Activated CD8-positive, alpha-beta memory T cell treated with anti-CD3 and anti-CD28 coated beads, Interleukin-2, amount 50 U/mL, for 4 hours (primary cell): ENCODE measurements at regions not wholly inside any gene's neighbourhood (a gene's known extent, or its start where the extent isn't known, plus 50 kb on each side); places are given as distances from the start of the nearest gene placed in this dataset.

Experiments
- DNase-seq: peaks from one replicate; pipeline ENCODE4 v3.0.0-alpha.2; 2020

DNA sequence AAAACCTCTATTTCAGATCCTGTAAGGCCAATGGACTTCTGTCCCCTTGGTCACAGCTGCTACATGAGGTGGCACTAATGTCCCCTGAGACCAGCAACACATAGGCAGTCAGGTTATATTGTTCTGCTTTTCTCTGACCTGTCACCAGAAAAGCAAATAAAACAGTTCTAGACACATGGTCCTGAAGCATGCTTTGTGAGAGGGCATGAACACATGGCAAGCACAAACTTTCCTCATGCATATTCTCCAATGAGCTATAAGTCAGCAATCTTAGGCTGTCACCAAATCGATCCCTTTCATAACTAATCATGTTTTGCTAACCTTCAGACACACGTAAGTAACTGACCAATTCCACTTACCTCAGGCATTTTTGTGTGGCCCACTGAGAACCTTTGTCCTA is 225.4 kb upstream of the ZC3H12C start:
- DNase-seq = no peak

DNA sequence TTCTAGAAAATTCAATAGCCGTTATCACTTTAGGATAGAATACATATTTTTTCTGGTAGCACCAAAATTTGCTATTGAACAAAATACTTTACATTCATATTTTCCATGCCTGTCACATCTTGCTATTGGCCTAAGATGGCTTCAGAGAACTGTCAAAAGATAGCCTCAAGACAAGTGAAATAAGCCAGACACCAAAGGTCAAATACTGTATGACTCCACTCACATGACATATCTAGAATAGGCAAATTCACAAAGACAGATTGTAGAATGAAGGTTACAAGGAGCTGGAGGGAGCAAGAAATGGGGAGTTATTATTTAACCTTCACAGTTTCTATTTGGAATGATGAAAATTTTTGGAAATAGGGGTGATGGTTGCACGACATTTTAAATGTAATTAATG is 223.7 kb upstream of the ZC3H12C start:
- no peak for DNase-seq

DNA sequence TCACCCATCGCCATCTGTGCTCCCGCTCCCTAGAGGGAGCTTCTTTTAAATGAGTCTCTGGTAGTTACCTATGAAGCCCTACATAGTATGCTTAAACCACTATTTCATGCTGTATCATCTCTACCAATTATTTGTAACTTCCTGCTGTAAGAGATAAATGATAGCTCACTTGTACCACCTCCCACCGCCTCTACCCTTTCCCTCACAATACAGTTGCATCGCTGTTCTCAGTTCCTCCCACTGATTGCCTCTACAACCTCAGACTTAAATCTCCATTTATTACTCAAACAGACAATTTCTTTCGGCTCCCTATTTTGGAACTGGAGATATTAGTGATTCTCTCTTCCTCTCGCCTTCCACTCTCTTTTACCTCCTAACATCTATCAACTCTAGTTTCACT is 222.9 kb upstream of the ZC3H12C start:
- no peak for DNase-seq

DNA sequence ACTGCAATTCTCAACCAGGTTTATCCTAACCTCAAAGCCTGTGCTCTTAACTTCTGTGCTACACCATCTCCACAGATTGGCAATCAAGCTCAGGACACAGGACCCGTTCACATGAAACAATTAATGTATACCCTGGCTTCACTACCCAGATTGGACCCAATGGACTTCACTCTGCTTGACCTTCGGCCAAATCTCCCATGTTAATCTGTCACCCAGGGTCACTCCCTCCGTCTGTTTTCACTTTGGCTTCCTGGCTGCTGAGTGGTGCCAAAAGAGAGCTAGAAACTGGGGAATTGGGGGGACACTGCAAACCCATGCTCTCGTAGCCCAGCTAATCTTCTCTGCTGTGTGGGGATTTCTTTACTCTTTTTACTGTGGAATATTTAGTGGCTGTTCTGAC is 216.1 kb upstream of the ZC3H12C start:
- no peak for DNase-seq

DNA sequence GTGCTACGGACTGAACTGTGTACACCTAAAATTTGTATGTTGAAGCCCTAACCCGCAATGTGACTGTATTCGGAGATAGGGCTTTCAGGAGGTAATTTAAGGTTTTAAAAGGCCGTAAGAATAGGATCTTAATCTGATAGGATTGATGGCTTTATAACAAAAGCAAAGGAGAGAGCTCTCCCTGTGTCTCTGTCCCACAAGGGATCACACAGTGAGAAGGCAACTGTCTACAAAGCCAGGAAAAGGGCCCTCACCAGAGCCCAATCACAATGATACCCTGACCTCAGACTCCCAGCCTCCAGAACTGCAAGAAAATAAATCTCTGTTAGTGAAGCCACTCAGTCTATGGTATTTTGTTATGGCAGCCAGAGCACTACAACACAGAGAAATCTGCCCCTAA is 208.7 kb upstream of the ZC3H12C start:
- DNase-seq = no peak

DNA sequence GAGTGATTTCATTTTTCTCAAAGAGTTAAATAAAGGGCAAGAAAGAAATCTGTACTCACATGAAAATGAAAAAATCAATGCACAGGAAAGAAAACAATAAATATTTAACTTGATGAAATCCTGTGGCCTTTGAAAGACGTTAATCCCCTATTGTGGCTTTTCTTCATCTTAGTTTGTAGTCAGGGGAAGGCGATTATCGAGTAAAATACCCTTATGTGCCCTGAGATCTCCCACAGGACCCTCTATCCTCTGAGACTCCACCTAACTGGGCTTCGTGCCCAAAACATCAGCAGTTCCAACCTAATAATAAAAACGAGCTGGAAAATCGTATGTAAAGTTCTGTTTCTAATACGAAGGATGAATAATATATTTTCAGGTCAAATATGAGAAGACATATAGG is 208.2 kb upstream of the ZC3H12C start:
- DNase-seq = no peak

DNA sequence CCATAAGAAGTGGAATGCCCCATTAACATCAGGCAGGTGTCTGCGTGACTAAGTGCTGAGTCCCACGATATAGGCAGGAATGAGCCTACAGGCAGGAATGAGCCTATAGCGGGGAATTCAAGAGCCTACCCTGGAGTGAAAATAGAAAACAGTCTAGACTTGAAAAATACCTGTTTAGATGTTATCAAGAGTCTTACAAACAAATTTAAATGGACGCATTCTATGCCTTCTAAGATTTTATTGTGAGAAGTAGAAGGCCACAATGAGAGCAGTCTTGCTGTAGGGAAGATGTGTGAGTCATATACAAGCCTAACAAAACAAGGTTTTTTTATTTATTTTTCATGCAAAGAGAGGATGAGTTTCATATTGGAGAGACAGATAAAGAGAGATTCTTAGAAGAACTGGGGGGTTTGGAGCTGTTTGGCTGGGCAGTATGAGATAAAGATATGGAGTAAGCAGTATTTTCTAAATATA is 200.8 kb upstream of the ZC3H12C start:
- DNase-seq = no peak

DNA sequence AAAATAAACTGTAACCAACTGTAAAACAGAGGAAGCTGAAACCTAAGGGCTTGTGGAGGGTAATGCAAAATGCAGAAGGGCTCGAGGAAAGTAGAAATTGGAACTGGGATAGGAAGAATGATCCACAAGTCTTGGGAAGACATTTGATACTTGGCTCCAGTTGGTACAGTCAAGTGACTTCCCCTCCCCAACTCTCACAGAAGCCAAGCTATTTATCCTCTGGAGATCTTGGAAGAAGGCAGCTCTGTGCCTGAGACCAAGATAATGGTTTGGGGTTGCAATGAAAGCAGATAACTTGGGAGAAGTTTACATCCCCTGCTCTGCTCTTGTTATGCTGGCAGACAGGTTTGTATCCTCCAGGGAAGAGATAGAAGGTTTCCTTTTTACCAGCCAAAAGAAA is 198.9 kb upstream of the ZC3H12C start:
- no peak for DNase-seq

DNA sequence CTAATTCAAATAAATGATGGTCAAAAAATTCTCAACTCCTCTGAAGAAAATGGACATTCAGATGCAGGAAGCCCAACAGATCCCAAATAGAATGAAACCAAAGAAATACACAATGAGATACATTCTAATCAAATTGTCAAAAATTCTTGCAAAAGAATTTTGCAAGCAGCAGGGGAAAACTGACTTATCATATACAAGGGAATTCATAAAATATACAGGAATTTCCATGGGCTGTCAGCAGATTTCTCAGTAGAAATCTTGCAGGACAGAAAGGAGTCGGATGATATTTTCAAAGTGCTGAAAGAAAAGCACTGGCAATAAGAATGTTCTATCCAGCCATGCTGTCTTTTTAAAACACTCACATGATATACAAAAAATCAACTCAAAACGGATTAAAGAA is 194.6 kb upstream of the ZC3H12C start:
- DNase-seq = no peak

DNA sequence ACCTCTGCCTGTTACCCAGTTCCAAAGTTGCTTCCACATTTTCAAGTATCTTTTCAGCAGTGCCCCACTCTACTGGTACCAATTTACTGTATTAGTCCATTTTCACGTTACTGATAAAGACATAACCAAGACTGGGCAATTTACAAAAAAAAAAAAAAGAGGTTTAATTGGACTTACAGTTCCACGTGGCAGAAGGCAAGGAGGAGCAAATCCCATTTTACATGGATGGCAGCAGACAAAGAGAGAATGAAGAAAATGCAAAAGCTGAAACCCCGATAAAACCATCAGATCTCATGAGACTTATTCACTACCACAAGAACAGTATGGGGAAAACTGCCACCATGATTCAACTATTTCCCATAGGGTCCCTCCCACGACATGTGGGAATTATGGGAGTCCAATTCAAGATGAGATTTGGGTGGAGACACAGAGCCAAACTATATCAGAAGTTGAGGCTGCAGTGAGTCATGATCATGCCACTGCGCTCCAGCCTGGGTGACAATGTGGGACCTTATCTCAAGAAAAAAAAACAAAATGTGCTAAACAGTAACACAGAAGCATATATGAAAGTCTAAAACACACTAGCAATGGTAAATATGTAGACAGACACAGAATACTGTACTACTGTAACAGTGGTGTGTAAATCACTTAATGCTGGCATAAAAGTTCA is 190.3 kb upstream of the ZC3H12C start:
- DNase-seq = no peak

DNA sequence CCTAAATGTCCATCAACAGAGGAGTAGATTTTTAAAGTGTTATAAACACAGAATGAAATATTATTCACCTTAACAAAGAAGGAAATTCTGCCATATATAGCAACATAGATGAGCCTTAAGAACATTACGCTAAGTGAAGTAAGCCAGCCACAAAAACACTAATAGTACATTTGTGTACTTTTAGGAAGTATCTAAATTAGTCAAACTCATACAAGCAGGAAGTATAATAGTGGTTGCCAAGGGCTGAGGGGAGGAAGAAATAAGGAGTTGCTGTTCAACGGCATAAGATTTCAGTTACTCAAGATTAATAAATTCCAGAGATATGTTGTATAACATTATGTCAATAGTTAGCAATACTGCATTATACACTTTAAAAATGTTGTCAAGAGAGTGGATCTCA is 181.7 kb upstream of the ZC3H12C start:
- DNase-seq = no peak

DNA sequence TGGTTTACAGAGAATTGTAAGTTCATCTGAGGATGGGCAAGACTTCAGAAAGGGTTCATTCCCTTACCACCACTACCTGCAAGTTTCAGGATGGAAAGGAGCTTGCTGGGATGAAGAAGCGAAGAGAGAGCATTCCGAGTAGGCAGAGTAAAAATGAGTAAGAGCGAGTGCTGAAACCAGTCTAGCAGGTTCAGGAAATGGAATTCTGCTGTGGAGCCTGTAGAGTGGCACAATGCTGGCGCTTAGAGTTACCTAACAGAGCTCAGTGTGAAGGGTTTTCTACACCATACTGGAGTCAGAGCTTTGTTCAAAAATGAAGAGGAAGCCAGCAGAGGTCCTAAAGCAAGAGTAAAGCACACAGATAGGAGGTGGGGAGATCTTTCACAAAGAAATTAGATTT is 179.2 kb upstream of the ZC3H12C start:
- DNase-seq = no peak

DNA sequence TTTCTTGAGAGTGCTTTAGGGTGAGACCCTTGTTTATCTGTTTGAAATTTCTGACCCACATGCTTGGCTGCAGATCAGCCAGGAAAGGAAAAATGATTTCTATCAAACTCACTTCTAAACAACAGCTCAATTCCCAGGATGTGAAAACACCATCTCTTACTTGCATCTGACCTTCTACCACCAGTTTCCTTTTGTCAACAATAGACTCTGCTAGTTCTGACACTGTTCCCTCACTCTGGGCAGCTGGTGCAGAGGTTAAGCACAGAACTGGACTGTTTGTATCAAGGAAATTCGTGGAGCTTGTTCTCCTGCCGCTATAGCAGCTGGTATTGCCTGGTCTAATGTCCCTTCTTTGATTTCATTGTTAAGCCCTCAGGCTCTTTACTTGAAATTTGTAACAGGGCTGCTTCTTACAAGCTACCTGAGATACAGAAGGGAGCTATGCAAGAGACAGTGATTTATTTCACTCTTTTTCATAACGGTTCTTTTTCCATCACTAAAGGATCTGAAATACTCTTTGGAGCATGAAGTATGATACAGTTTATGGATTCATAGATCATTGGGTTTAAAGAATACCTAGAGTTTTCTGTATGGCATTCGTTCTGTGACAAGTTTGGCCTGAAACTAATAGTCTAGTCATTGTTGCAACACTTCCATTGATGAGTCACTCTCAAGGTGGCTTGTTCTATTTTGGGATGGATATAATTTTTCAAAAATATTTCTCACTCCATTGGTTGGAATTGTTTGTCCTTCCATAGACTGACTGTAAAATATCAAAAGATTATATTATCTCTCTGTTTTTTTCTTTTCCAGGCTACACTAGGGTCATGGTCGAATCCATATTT is 178.2 kb upstream of the ZC3H12C start:
- DNase-seq = no peak

DNA sequence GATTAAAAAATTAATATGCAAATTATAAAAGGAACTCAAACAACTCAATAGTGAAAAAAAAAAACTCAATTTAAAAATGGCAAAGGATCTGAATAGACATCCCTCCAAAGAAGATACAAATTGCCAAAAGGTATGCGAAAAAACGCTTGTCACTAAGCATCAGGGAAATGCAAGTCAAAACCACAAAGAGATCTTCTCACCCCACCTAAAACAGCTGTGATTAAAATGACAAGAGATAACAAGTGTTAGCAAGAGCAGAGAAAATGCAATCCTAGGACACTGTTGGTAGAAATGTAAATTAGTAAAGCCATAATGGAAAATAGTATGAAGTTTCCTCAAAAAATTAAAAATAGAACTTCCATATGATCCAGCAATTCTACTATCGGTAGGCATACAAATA is 166.3 kb upstream of the ZC3H12C start:
- DNase-seq = no peak

DNA sequence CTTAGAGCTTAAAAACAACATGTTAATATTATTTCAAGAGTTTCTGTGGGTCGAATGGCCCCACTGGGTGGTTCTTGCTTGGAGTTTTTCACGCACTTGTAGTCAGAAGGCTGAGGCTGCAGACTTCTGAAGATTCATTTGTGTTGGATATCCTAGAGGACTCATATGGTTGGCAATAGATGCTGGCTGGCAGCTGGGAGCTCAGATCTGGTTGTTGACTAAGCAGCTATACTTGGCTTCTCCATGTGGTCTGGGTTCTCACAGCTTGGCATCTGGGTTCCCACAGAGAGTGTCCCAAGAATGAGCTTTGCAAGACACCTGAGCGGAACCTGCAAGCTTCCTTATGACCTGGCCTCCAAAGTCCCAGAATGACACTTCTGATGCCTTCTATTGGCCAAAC is 163.9 kb upstream of the ZC3H12C start:
- no peak for DNase-seq

DNA sequence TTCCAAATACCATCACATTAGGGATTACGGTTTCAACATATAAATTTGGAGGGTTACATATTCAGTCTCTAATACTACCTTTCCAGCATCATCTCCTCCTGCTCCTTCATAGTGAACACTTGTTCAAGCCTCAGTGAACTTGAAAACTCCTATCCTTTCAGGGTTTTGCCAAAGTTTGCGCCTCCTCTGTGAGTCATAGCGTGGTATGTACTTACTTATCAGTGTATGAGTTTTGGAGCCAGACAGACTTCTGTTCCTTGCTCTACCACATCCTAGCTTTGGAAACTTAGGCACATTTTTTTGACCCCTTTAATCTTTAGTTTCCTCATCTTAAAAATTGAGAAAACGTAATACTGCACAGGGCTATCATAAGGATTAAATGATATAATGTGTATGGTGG is 160.1 kb upstream of the ZC3H12C start:
- DNase-seq = no peak

DNA sequence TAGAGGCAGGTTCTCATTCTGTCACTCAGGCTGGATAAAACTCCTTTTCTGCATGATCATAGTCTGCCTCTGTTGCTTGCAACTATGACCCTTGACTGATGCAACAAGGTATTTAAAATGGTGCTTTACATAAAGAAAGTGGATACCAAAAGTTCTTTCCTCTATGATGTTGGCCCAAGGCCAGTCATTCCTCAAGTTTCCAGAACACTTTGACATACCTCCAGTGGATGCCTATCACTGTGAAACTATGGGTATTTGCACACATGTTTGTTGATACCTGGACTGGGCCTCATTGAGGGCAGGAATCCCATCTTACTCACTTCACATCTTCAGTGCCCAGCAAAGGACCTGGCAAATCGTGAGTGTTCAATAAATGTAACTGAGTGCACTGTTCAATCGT is 159.0 kb upstream of the ZC3H12C start:
- DNase-seq = no peak

DNA sequence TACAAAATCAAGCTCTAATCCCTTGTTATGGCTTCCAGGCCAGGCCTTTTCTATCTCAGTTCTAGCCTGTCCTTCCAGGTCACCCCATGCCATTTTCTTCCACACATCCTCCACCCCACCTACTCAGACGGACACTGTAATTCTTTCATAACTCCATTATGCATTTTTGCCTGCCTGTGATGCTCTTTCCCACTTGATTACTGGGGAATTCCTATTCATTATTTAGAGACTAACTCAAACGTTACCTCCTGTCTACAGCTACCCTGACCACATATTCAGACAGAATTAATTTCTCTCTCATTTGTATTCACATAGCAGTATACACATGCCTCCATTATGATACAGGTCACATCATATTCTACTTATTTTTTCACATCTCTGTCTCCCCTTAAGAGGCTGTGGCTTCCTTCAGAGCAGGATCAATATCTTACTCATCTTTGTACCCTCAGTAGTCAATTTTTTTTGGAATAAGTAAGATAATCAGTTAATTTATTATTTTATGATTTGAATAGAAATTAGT is 156.5 kb upstream of the ZC3H12C start:
- no peak for DNase-seq

DNA sequence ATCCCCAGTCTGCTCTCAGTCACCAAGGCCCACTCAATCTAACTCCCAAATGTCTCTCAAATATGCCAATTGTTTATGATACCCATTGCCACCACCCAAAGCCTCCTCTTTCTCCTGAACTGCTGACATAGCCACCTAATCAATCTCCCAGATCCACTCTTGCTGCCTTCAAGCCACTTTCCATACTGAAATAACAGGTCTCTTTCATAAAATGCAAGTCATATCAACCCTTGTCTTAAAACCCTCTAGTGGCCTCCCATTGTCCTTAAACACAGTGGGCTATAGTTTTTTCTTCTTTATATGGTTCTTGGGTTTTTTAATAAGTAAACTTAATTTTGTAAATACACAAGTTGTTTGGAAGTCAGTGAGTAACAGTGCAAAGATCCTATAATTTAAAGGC is 155.2 kb upstream of the ZC3H12C start:
- DNase-seq = no peak

DNA sequence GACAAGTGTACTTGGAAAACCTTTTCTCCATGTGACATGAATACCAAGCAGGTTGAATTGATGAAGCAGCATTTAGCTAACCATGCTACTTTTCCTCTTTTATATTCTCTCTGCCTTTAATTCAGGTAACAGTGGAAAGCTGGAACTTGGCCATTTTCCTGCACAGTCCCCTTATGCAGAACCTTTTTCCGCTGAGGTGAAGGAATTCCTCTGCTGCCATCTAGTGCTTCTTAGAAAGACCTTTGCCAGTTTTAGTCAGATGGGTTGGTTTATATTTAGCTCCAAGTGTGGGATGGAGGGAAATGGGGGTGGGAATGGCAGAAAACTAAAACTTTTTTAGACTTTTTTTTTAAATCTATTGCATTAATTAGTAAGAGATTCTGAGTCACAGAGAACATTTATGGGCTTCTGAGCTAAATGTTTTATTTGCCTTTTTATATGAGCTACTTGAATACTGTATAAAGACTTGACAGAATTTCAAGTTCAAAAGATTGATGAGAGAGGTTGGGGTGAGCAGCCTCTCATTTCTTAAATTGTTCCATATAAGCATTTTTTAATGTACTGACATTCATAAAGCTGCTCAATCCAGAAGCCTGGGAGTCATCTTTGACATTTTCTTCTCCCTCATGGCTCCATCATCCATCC is 153.9 kb upstream of the ZC3H12C start:
- DNase-seq = no peak

DNA sequence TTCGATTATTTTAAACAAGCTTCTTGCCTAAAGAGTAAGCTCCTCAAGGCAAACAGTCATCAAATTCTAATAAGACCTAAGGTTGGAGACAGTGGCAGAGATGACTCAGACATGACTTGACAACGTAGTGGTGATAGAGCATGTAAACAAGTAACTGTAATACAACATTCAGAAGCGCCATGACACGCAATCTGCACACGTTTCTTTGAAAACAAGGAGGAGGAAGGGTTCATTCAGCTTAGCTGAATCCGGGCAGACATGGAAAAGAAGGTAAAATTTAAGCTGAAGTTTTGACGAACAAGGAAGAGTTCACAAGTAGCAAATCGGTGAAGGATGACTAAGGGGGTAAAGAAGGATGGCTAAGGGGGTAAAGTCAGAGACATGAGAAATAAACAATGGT is 152.4 kb upstream of the ZC3H12C start:
- no peak for DNase-seq

DNA sequence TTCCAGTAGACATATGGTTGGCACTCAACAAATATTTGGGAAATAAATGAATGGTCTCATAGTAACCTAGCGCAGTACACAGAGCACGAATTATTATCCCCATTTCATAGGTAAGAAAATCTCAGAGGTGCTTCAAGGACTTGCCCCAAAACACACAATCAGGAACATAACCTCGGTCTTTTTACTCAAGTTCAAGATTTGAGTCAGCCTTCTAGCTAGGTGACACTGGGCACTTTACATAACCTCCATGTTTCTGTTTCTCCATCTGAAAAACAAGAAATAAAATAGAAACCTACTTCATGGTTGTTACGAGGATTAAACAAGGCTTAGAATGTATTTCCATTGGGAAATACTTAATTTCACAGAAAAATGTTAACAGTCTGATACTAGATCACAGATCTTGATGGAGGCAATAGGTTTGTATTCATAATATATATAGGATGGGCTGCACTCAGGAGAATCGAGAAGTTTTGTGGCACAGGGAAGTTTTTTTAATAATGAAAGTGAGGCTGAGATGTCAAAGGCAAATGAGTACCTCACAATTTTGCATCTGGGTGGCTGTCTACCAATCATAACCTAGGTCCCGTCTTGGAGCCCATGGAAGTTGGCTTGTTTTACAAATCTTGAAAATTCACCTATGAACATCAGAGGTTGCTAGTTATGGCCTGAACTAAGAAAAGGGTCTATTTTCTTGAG is 147.4 kb upstream of the ZC3H12C start:
- DNase-seq = no peak

DNA sequence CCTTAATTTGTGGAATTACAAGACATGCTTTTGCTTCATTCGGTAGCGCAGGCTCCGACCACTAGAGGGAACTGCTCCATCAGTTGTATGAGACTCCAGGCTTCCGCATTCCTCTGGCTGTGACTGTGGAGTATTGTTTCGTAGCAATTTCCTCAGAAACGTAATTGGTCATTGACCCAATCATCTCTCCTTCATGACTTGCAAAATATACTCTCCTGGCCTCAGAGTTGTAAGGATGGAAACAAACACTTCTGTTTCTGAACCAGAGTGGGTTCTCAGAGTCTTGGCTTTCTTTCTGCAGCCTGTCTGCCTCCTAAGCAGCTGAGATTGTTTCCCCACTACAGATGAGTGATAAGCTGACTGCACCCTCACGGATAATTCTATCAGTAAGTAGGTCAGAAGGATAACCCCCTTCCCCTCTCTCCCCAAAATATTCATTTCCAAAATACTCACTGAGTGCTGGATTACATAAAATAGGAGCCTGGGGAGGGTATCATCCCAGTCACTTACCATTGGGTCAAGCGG is 146.8 kb upstream of the ZC3H12C start:
- peak; percentile 38 for DNase-seq
